Body of pancreas (tissue), 4 donors: ENCODE measurements at regions not wholly inside any gene's neighbourhood (a gene's known extent, or its start where the extent isn't known, plus 50 kb on each side); places are given as distances from the start of the nearest gene placed in this dataset.

Source experiments
- ATAC-seq: fragments of 150-250 bp; one replicate; pipeline ENCODE4 v1.9.1; 2016
- DNase-seq, 4 donors: peaks; one replicate each; pipeline ENCODE4 v3.0.0-alpha.2; 2019
- H3K27ac ChIP-seq, 4 donors: fragments of 200-600 bp; sonication (generic); 1 replicate in 3 of 4; 2 replicates in 1 of 4; pipeline versions ENCODE4 v1.5.1 to v1.6.1; 2016 to 2019; ENCODE audit warnings: mild to moderate bottlenecking in 1 of 4, mixed read lengths in 1 of 4, moderate library complexity in 1 of 4
- H3K27me3 ChIP-seq, 2 donors: fragments of 200-600 bp; sonication (generic); one replicate each; pipeline ENCODE4 v1.6.0; 2016; ENCODE audit warnings: mild to moderate bottlenecking in 1 of 2
- H3K36me3 ChIP-seq, 2 donors: fragments of 200-600 bp; sonication (generic); replicated peaks in 1 of 2; 2 replicates each; pipeline ENCODE4 v1.5.1; 2016; ENCODE audit warnings: low read depth in 2 of 2; ENCODE audit not compliant: insufficient read depth in 1 of 2
- H3K4me1 ChIP-seq: fragments of 200-600 bp; sonication (generic); one replicate; pipeline ENCODE4 v1.6.0; 2016
- H3K4me3 ChIP-seq, 2 donors: fragments of 200-600 bp; sonication (generic); 1 replicate in 1 of 2; 2 replicates in 1 of 2; pipeline ENCODE4 v1.5.1; 2016 to 2019
- H3K9me3 ChIP-seq, 3 donors: fragments of 200-600 bp; sonication (generic); 1 replicate in 2 of 3; 2 replicates in 1 of 3; pipeline ENCODE4 v1.5.1; 2016
- CTCF ChIP-seq, 7 experiments: fragments of 450-650 bp in 4 of 7; fragments of 200-600 bp in 3 of 7; sonication (generic) in 3 of 7; IDR thresholded peaks; one replicate each; pipeline ENCODE4 v1.5.1; 2016 to 2019; ENCODE audit warnings: antibody characterized with exemption in 7 of 7
- POLR2A ChIP-seq, 3 donors: fragments of 450-650 bp; IDR thresholded peaks; one replicate each; pipeline ENCODE4 v1.6.1; 2016; ENCODE audit warnings: antibody characterized with exemption in 3 of 3, mild to moderate bottlenecking in 2 of 3
- WGBS, 2 donors: methylation state at CpG; one replicate each; pipeline ENCODE4 v1.1.5; 2017; 5-methylcytosine and 5-hydroxymethylcytosine counted together
- intact Hi-C: fragments of 100-400 bp; cut with DNase I; formaldehyde crosslinking; loops from one replicate; pipeline ENCODE4 v1.15.1; 2023

- intact Hi-C loops = no loop called here
- no peak overlapping the region for H3K4me3 ChIP-seq
- H3K36me3 ChIP-seq = no peaks in the 10 kb centered on the region
- H3K27me3 ChIP-seq = no peaks in the 10 kb centered on the region
- H3K9me3 ChIP-seq = no peaks in the 10 kb centered on the region
- ATAC-seq (no peak), DNase-seq (no peak)
- no peak overlapping the region for H3K27ac ChIP-seq
- H3K4me1 ChIP-seq = no peaks in the 10 kb centered on the region
- WGBS, 2 donors = 47 to 61% methylated on average over 1 of the region's 1 CpG
- TF ChIP-seq CTCF (IDR thresholded peaks at IDR 0.05) (no peak), POLR2A (IDR thresholded peaks at IDR 0.05) (no peak)
Observed at GRCh38 chr7:34373940-34374339, 284.1 kb upstream of the NPSR1 start.

GRCh38 chr7:34382166-34382893 is 275.7 kb upstream of the NPSR1 start:
- ATAC-seq = no peak
- H3K4me3 ChIP-seq = no peak overlapping the region
- peaks cover 0 to 8% (median 0%) of the 10 kb centered on the region in 3 donors for H3K9me3 ChIP-seq
- H3K27me3 ChIP-seq = no peaks in the 10 kb centered on the region
- H3K27ac ChIP-seq = no peak overlapping the region
- 64 to 74% methylated on average over 4 of the region's 4 CpGs for WGBS, 2 donors
- TF ChIP-seq CTCF (IDR thresholded peaks at IDR 0.05) = no peak
- no peak for TF ChIP-seq POLR2A (IDR thresholded peaks at IDR 0.05)
- intact Hi-C loops = no loop called here
- DNase-seq = no peak
- H3K4me1 ChIP-seq = no peaks in the 10 kb centered on the region
- H3K36me3 ChIP-seq = no peaks in the 10 kb centered on the region

GRCh38 chr7:34385384-34385783 is 272.6 kb upstream of the NPSR1 start:
- Histone ChIP-seq H3K27ac (no peak overlapping the region), H3K9me3 (peaks cover 0 to 8% (median 0%) of the 10 kb centered on the region in 3 donors), H3K4me3 (no peak overlapping the region), H3K36me3 (no peaks in the 10 kb centered on the region), H3K27me3 (no peaks in the 10 kb centered on the region), H3K4me1 (no peaks in the 10 kb centered on the region)
- no peak for ATAC-seq
- TF ChIP-seq POLR2A (IDR thresholded peaks at IDR 0.05) (no peak), CTCF (IDR thresholded peaks at IDR 0.05) (no peak)
- 18 to 19% methylated on average over 1 of the region's 1 CpG for WGBS, 2 donors
- intact Hi-C loops = no loop called here
- no peak for DNase-seq

- no peak overlapping the region for H3K27ac ChIP-seq
- intact Hi-C loops = no loop called here
- WGBS, 2 donors = 80 to 82% methylated on average over 7 of the region's 7 CpGs
- H3K9me3 ChIP-seq = no peaks in the 10 kb centered on the region
- DNase-seq = no peak
- no peak for TF ChIP-seq POLR2A (IDR thresholded peaks at IDR 0.05)
- no peak for TF ChIP-seq CTCF (IDR thresholded peaks at IDR 0.05)
- no peak overlapping the region for H3K4me3 ChIP-seq
- no peaks in the 10 kb centered on the region for H3K27me3 ChIP-seq
- no peaks in the 10 kb centered on the region for H3K36me3 ChIP-seq
- no peaks in the 10 kb centered on the region for H3K4me1 ChIP-seq
- ATAC-seq = no peak
Observed at GRCh38 chr7:34389332-34390078, 268.5 kb upstream of the NPSR1 start.
